Mucosa of rectum (tissue), 2 donors: ENCODE measurements at regions not wholly inside any gene's neighbourhood (a gene's known extent, or its start where the extent isn't known, plus 50 kb on each side); places are given as distances from the start of the nearest gene placed in this dataset.

Experiments
- H3K27ac ChIP-seq, 2 donors: one replicate each; pipeline ENCODE4 v1.7.0; 2013; ENCODE audit warnings: inconsistent platforms in 2 of 2, low read depth in 2 of 2, low read length in 2 of 2
- H3K27me3 ChIP-seq, 2 donors: one replicate each; pipeline ENCODE4 v1.7.0; 2013; ENCODE audit warnings: low read length in 2 of 2; ENCODE audit not compliant: control insufficient read depth in 2 of 2, insufficient read depth in 2 of 2
- H3K36me3 ChIP-seq, 2 donors: one replicate each; pipeline ENCODE4 v1.7.0; 2013; ENCODE audit warnings: low read length in 2 of 2; ENCODE audit not compliant: control insufficient read depth in 2 of 2, insufficient read depth in 2 of 2
- H3K4me1 ChIP-seq, 2 donors: one replicate each; pipeline ENCODE4 v1.7.0; 2013; ENCODE audit warnings: low read length in 2 of 2, mild to moderate bottlenecking in 1 of 2; ENCODE audit not compliant: control insufficient read depth in 2 of 2, insufficient read depth in 2 of 2
- H3K4me3 ChIP-seq, 2 donors: one replicate each; pipeline ENCODE4 v1.7.0; 2013; ENCODE audit warnings: low read length in 2 of 2
- H3K9ac ChIP-seq, 2 donors: one replicate each; pipeline ENCODE4 v1.7.0; 2013; ENCODE audit warnings: low read length in 2 of 2, low read depth in 1 of 2, mild to moderate bottlenecking in 1 of 2
- H3K9me3 ChIP-seq, 2 donors: one replicate each; pipeline ENCODE4 v1.7.0; 2013; ENCODE audit warnings: low read length in 2 of 2; ENCODE audit not compliant: control insufficient read depth in 2 of 2
- donor health status: healthy.
- donor health status: Normal muscosa, but diverticular disease.

- Histone ChIP-seq H3K4me3 (no peak overlapping the region), H3K36me3 (no peaks in the 10 kb centered on the region), H3K27me3 (no peaks in the 10 kb centered on the region), H3K27ac (no peak overlapping the region), H3K4me1 (no peaks in the 10 kb centered on the region), H3K9me3 (no peaks in the 10 kb centered on the region), H3K9ac (no peak overlapping the region)
Observed at GRCh38 chr7:130958846-130959245, 224.8 kb upstream of the KLF14 start.

GRCh38 chr7:130959743-130960207 lies 225.8 kb upstream of the KLF14 start:
- Histone ChIP-seq H3K27me3 (no peaks in the 10 kb centered on the region), H3K27ac (peak overlapping the region in 1 of 2 donors; percentile 34), H3K9me3 (no peaks in the 10 kb centered on the region), H3K4me1 (no peaks in the 10 kb centered on the region), H3K36me3 (no peaks in the 10 kb centered on the region), H3K9ac (no peak overlapping the region), H3K4me3 (peak overlapping the region in 1 of 2 donors; percentile 41)

- Histone ChIP-seq H3K27ac (peak overlapping the region; percentile 34 to 56), H3K9ac (no peak overlapping the region), H3K4me1 (no peaks in the 10 kb centered on the region), H3K4me3 (peak overlapping the region; percentile 19 to 41), H3K36me3 (no peaks in the 10 kb centered on the region), H3K27me3 (no peaks in the 10 kb centered on the region), H3K9me3 (no peaks in the 10 kb centered on the region)
Observed at GRCh38 chr7:130960208-130960988, 226.4 kb upstream of the KLF14 start.

GRCh38 chr7:130961128-130961601 lies 227.2 kb upstream of the KLF14 start:
- H3K4me1 ChIP-seq = no peaks in the 10 kb centered on the region
- peak overlapping the region in 1 of 2 donors; percentile 7 for H3K9ac ChIP-seq
- H3K27ac ChIP-seq = peak overlapping the region; percentile 16 to 56

GRCh38 chr7:130962109-130962508 lies 228.1 kb upstream of the KLF14 start:
- peaks cover 0 to 3% of the 10 kb centered on the region in 2 donors for H3K36me3 ChIP-seq
- no peaks in the 10 kb centered on the region for H3K4me1 ChIP-seq
- no peak overlapping the region for H3K4me3 ChIP-seq
- H3K27me3 ChIP-seq = no peaks in the 10 kb centered on the region
- H3K9ac ChIP-seq = no peak overlapping the region
- H3K9me3 ChIP-seq = no peaks in the 10 kb centered on the region
- no peak overlapping the region for H3K27ac ChIP-seq

More at GRCh38 chr7:130961128-130961601, 227.2 kb upstream of the KLF14 start:
- Histone ChIP-seq H3K27me3 (no peaks in the 10 kb centered on the region), H3K4me3 (peak overlapping the region; percentile 19 to 41), H3K36me3 (no peaks in the 10 kb centered on the region), H3K9me3 (no peaks in the 10 kb centered on the region)

- Histone ChIP-seq H3K9ac (no peak overlapping the region), H3K4me3 (no peak overlapping the region), H3K27ac (no peak overlapping the region), H3K9me3 (no peaks in the 10 kb centered on the region), H3K27me3 (no peaks in the 10 kb centered on the region), H3K4me1 (no peaks in the 10 kb centered on the region), H3K36me3 (peaks cover 0 to 3% of the 10 kb centered on the region in 2 donors)
Observed at GRCh38 chr7:130963339-130963738, 229.3 kb upstream of the KLF14 start.

- H3K27me3 ChIP-seq = no peaks in the 10 kb centered on the region
- peaks cover 0 to 3% of the 10 kb centered on the region in 2 donors for H3K36me3 ChIP-seq
- no peak overlapping the region for H3K9ac ChIP-seq
- H3K4me3 ChIP-seq = no peak overlapping the region
- H3K9me3 ChIP-seq = no peaks in the 10 kb centered on the region
- no peaks in the 10 kb centered on the region for H3K4me1 ChIP-seq
- no peak overlapping the region for H3K27ac ChIP-seq
Observed at GRCh38 chr7:130965515-130965914, 231.5 kb upstream of the KLF14 start.

- Histone ChIP-seq H3K9me3 (no peaks in the 10 kb centered on the region), H3K4me1 (no peaks in the 10 kb centered on the region), H3K36me3 (peaks cover 0 to 3% of the 10 kb centered on the region in 2 donors), H3K27me3 (no peaks in the 10 kb centered on the region), H3K27ac (no peak overlapping the region), H3K9ac (no peak overlapping the region), H3K4me3 (no peak overlapping the region)
Observed at GRCh38 chr7:130966246-130967009, 232.4 kb upstream of the KLF14 start.

- no peak overlapping the region for H3K27ac ChIP-seq
- H3K4me1 ChIP-seq = no peaks in the 10 kb centered on the region
Observed at GRCh38 chr7:130970196-130970595, 236.2 kb upstream of the KLF14 start.

GRCh38 chr7:130970696-130971095 lies 236.7 kb upstream of the KLF14 start:
- no peak overlapping the region for H3K9ac ChIP-seq
- H3K27ac ChIP-seq = no peak overlapping the region
- H3K4me1 ChIP-seq = peaks cover 0 to 3% of the 10 kb centered on the region in 2 donors
- no peak overlapping the region for H3K4me3 ChIP-seq
- H3K27me3 ChIP-seq = no peaks in the 10 kb centered on the region
- H3K36me3 ChIP-seq = peaks cover 0 to 7% of the 10 kb centered on the region in 2 donors
- H3K9me3 ChIP-seq = no peaks in the 10 kb centered on the region

More at GRCh38 chr7:130970196-130970595, 236.2 kb upstream of the KLF14 start:
- H3K27me3 ChIP-seq = no peaks in the 10 kb centered on the region
- no peaks in the 10 kb centered on the region for H3K9me3 ChIP-seq
- H3K36me3 ChIP-seq = peaks cover 0 to 7% of the 10 kb centered on the region in 2 donors
- no peak overlapping the region for H3K9ac ChIP-seq
- H3K4me3 ChIP-seq = no peak overlapping the region
